Loucy (cell line): ENCODE measurements at regions not wholly inside any gene's neighbourhood (a gene's known extent, or its start where the extent isn't known, plus 50 kb on each side); places are given as distances from the start of the nearest gene placed in this dataset.

Source experiments
- CTCF ChIP-seq: fragments of 200-600 bp; sonication (generic); conservative IDR thresholded peaks from 2 replicates; pipeline ENCODE4 v1.5.1; 2014; ENCODE audit warnings: mild to moderate bottlenecking, antibody characterized with exemption, low read length
- EZH2phosphoT487 ChIP-seq: fragments of 200-600 bp; IDR thresholded peaks from 2 replicates; pipeline ENCODE4 v1.6.1; 2018; ENCODE audit warnings: antibody characterized with exemption, mild to moderate bottlenecking, moderate library complexity, borderline replicate concordance

- TF ChIP-seq CTCF (no peak), EZH2phosphoT487 (no peak)
Measured at GRCh38 chr5:110851357-110851756, 112.5 kb downstream of the SLC25A46 start.
